ENCODE measurements at regions not wholly inside any gene's neighbourhood (a gene's known extent, or its start where the extent isn't known, plus 50 kb on each side); places are given as distances from the start of the nearest gene placed in this dataset.

DNA sequence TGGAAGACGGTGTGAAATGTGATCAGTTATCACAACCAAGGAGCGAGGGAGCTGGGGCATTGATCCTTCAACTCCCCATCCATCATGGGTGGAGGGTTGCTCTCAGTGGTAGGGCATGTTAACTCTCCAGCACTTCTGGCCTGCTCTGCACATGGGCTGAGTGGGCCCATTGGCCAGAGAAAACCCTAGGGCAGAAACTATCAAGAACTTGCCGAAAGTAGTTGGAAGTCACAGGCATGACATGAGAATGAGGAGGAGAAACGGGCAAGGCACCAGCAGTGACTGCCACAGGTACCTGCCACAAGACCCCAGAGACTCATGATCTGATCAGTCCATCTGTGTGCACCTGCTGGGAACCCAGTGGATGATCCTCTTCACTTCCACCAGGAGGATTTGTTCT, 50.9 kb upstream of the CXCL14 start:
- H3K27ac ChIP-seq (ENCODE audit: low read depth, low read length) = no peak overlapping the region
- no peak overlapping the region for H3K9ac ChIP-seq (ENCODE audit: low read length)
- no peaks in the 10 kb centered on the region for H3K9me3 ChIP-seq (ENCODE audit: control insufficient read depth, insufficient read depth, low read depth, low read length)
- no peak overlapping the region for H3K4me3 ChIP-seq (ENCODE audit: low read depth, low read length)
- H3K27me3 ChIP-seq (ENCODE audit: control insufficient read depth, insufficient read depth, low read length) = 0 out of 2 replicates have a peak, but pooled peaks cover 9% of the 10 kb centered on the region
- no peaks in the 10 kb centered on the region for H3K36me3 ChIP-seq (ENCODE audit: control insufficient read depth, insufficient read depth, low read length)
- H3K4me1 ChIP-seq (ENCODE audit: control insufficient read depth, insufficient read depth, low read length) = no peaks in the 10 kb centered on the region

GRCh38 chr5:135628771-135629563, 50.2 kb upstream of the CXCL14 start:
- Histone ChIP-seq H3K4me3 (ENCODE audit: low read depth, low read length) (no peak overlapping the region), H3K27ac (ENCODE audit: low read depth, low read length) (no peak overlapping the region), H3K27me3 (ENCODE audit: control insufficient read depth, insufficient read depth, low read length) (0 out of 2 replicates have a peak, but pooled peaks cover 9% of the 10 kb centered on the region), H3K36me3 (ENCODE audit: control insufficient read depth, insufficient read depth, low read length) (no peaks in the 10 kb centered on the region), H3K9me3 (ENCODE audit: control insufficient read depth, insufficient read depth, low read depth, low read length) (no peaks in the 10 kb centered on the region), H3K9ac (ENCODE audit: low read length) (no peak overlapping the region), H3K4me1 (ENCODE audit: control insufficient read depth, insufficient read depth, low read length) (no peaks in the 10 kb centered on the region)
